Choroid plexus epithelial cell (primary cell): ENCODE measurements at regions not wholly inside any gene's neighbourhood (a gene's known extent, or its start where the extent isn't known, plus 50 kb on each side); places are given as distances from the start of the nearest gene placed in this dataset.
A peak's percentile ranks its signal among the peaks of the same experiment; 100 is the strongest.

Source experiments
- DNase-seq: peaks from one replicate; pipeline ENCODE4 v3.0.0-alpha.2; 2010; ENCODE audit warnings: low read depth
- H3K4me3 ChIP-seq: 2 replicates; pipeline ENCODE4 v1.5.1; 2011; ENCODE audit warnings: low read depth, mild to moderate bottlenecking, control low read depth, low read length, moderate library complexity
- TF ChIP-seq, protein P1 (sequence below): conservative IDR thresholded peaks from 2 replicates; pipeline ENCODE4 v1.5.1; 2011; ENCODE audit warnings: low read depth, mild to moderate bottlenecking, control low read depth, inconsistent platforms, low read length, moderate library complexity

DNA sequence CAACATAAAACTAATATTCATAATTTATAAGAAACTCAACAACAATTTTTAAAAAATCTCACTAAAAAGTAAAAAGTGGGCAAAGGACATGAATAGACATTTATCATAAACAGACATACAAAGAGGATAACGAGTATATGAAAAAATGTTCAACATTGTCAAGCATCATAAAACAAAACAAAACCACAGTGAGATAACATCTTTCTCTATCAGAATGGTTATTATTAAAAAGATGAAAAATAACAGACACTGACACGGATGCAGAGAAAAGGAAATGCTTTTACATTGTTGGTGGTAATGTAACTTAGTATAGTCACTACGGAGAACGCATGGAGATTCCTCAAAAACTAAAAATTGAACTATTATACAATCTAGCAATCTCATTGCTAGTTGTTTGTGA is 813.0 kb downstream of the LUZP2 start:
- TF ChIP-seq, protein P1, sequence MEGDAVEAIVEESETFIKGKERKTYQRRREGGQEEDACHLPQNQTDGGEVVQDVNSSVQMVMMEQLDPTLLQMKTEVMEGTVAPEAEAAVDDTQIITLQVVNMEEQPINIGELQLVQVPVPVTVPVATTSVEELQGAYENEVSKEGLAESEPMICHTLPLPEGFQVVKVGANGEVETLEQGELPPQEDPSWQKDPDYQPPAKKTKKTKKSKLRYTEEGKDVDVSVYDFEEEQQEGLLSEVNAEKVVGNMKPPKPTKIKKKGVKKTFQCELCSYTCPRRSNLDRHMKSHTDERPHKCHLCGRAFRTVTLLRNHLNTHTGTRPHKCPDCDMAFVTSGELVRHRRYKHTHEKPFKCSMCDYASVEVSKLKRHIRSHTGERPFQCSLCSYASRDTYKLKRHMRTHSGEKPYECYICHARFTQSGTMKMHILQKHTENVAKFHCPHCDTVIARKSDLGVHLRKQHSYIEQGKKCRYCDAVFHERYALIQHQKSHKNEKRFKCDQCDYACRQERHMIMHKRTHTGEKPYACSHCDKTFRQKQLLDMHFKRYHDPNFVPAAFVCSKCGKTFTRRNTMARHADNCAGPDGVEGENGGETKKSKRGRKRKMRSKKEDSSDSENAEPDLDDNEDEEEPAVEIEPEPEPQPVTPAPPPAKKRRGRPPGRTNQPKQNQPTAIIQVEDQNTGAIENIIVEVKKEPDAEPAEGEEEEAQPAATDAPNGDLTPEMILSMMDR = no peak

DNA sequence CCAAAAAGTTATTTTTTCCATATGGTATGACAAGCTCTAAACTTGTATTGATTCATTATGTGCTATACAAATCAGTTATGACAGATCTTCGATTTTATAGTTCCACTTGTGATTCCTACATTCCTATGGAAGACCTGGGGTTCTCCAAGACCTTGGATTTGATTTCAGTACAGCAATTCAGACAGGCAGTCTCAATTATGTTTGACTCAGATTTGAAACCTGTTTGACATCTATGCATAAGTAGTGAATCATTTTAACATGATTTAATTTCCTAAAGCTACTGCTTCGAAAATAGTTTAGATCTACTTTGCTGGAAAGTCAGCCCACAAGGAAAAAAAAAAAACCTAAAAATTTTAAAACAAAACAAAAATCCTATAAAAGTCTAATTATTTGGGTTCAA is 820.4 kb downstream of the LUZP2 start:
- TF ChIP-seq, protein P1 = no peak
- no peak for DNase-seq
- H3K4me3 ChIP-seq = no peak overlapping the region

More for the DNA sequence above, 813.0 kb downstream of the LUZP2 start:
- H3K4me3 ChIP-seq = no peak overlapping the region
- DNase-seq = no peak

DNA sequence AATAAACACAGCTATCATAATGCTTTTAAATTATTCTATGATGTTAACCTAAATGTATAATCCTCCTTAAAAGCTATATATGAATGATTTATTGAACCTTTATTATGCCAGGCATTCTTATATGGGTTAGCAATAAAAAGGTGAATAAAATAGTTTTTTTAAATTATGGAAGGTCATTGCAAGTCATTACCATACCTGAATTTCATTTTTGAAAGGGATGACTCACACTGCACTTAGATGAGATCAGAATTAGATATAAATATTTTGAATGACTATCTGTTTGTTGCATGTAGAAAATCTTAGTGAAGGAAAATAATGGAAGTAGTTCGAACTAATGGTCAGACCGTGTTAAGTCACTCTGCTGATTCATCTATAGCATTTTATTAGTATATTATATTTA is 822.3 kb downstream of the LUZP2 start:
- no peak for DNase-seq
- H3K4me3 ChIP-seq = no peak overlapping the region
- TF ChIP-seq, protein P1 = no peak

DNA sequence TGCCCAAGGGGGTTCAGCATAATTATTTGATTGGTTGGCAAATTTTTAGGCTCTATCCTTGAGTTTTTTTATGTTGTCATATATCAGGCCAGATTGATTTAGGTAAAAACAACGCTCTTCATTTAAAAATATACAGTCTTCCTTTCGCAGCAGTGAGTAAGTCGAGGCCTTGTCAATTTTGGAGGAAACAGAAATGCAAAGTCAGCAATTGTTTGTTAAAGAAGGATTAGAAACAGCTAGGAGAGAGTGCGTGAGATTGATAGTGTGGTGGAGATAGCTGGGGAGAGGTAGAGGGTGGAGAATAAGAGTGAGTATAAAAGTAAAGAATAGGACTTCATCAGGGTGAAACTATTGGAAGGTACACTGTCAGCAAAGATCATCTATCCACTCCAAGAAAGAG is 830.8 kb downstream of the LUZP2 start:
- no peak for DNase-seq
- TF ChIP-seq, protein P1 = no peak
- no peak overlapping the region for H3K4me3 ChIP-seq

DNA sequence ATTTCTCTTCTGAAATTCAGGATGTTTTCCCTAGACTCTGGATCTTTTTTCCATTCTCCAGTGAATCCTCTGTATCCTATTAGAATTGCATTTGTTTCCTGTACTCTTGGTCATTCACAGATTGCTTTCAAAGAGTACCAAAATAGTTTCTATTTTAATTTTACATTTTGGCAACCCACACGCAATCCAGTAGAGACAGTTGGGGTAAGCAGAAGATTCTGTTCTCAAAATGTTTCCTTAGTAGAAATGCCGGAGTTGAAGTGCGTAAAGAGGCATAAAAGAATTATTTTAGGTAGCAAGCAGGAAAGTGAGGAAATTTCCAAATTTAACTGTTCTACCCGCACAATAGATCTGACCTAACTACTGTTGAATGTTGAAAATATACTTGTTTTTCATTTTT is 842.4 kb downstream of the LUZP2 start:
- no peak for DNase-seq
- TF ChIP-seq, protein P1 = no peak
- no peak overlapping the region for H3K4me3 ChIP-seq

DNA sequence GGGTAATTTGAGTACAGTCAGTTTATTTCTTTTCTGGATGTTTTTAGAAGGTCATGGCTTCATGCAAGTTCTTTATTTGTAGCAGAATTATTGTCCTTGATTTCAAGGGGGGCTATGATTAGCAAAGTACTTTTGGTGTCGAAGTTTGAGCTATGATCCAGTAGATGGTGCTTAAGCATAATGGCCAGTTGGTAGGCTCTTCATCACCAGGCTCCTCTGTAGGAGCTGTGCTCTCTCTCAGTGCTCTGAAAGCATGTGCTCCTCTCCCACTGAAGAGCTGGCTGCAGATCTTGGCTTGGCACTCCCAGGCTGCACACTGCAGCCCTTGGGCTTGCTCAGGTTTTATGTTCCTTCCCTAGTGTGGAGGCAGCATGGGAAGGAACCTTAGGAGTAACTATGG is 852.7 kb downstream of the LUZP2 start:
- no peak overlapping the region for H3K4me3 ChIP-seq

More for the DNA sequence above, 852.7 kb downstream of the LUZP2 start:
- TF ChIP-seq, protein P1 = no peak
- peak; percentile 0 for DNase-seq
